K562 (cell line): ENCODE measurements at regions not wholly inside any gene's neighbourhood (a gene's known extent, or its start where the extent isn't known, plus 50 kb on each side); places are given as distances from the start of the nearest gene placed in this dataset.

Experiments used
- ATAC-seq: fragments of 200-7000 bp; cut with Tn5 transposase; 3 replicates; pipeline ENCODE4 v1.9.1; 2020; ENCODE audit warnings: moderate library complexity
- BruUV-seq: library from RNA; stranded (reverse); fragments of 400-500 nt; replicated peaks from 2 replicates; lab custom pipeline; 2021; lab: Mats Ljungman, UMichigan
- CTCF ChIA-PET: fragments of 300-600 bp; formaldehyde crosslinking; extraction: SDS; loops from one replicate; lab custom pipeline; 2021; ENCODE audit warnings: low intra/inter-chr PET ratio; lab: Yijun Ruan, JAX
- POLR2A ChIA-PET: fragments of 300-600, 350-650 bp; sonication (Branson Sonifier 250); formaldehyde crosslinking; extraction: SDS; loops from one replicate; lab custom pipeline; 2021; ENCODE audit warnings: antibody characterized with exemption, inconsistent platforms; lab: Yijun Ruan, JAX
- DNase-seq, 4 experiments: peaks; one replicate each; pipeline versions ENCODE4 v3.0.0 to v3.0.0-alpha.2; 2011 to 2018; ENCODE audit warnings: low spot score in 3 of 4, mixed read lengths in 3 of 4; ENCODE audit errors: extremely low read depth in 1 of 4
- FAIRE-seq: peaks from 2 replicates; lab custom pipeline; 2011; peaks lifted over from hg19 to GRCh38; lab: Jason Lieb, UNC
- H2AFZ ChIP-seq: 2 replicates; pipeline ENCODE4 v1.6.0; 2011; ENCODE audit warnings: low read depth, low read length, control low read depth, inconsistent platforms
- H3K27ac ChIP-seq: fragments of 200-600 bp; 3 replicates; pipeline ENCODE4 v1.8.0; 2011; ENCODE audit warnings: low read depth, mild to moderate bottlenecking, control low read depth, inconsistent platforms, low read length, moderate library complexity, mixed read lengths; ENCODE audit errors: extremely low read depth
- H3K27me3 ChIP-seq, 2 experiments: fragments of 300-600 bp in 1 of 2; 2 replicates in 1 of 2; 3 replicates in 1 of 2; pipeline versions ENCODE4 v1.6.0 to v1.8.0; 2011; ENCODE audit warnings: inconsistent platforms in 2 of 2, low read length in 2 of 2, mild to moderate bottlenecking in 1 of 2, mixed read lengths in 1 of 2, moderate library complexity in 1 of 2; ENCODE audit not compliant: control insufficient read depth in 2 of 2, insufficient read depth in 2 of 2
- H3K36me3 ChIP-seq: fragments of 300-600 bp; 3 replicates; pipeline ENCODE4 v1.8.0; 2011; ENCODE audit warnings: mild to moderate bottlenecking, low read length, inconsistent platforms; ENCODE audit not compliant: control insufficient read depth, insufficient read depth
- H3K4me1 ChIP-seq, 2 experiments: fragments of 200-600 bp in 1 of 2; replicated peaks in 1 of 2; 2 replicates in 1 of 2; 3 replicates in 1 of 2; pipeline versions ENCODE4 v1.5.1 to v1.8.0; 2011; ENCODE audit warnings: inconsistent platforms in 2 of 2, low read length in 2 of 2, mild to moderate bottlenecking in 1 of 2, mixed read lengths in 1 of 2, moderate library complexity in 1 of 2; ENCODE audit not compliant: control insufficient read depth in 2 of 2, insufficient read depth in 2 of 2
- H3K4me2 ChIP-seq: 2 replicates; pipeline ENCODE4 v1.6.1; 2011; ENCODE audit warnings: low read length, control low read depth, inconsistent platforms, mixed read lengths; ENCODE audit not compliant: insufficient read depth
- H3K4me3 ChIP-seq: fragments of 200-600 bp; sonication (generic), shearing (Covaris generic); 2 replicates; pipeline ENCODE4 v1.5.1; 2016; ENCODE audit warnings: control low read depth, inconsistent platforms
- H3K79me2 ChIP-seq: fragments of 200-600 bp; 3 replicates; pipeline ENCODE4 v1.8.0; 2011; ENCODE audit warnings: low read length, inconsistent platforms; ENCODE audit not compliant: control insufficient read depth, insufficient read depth
- H3K9ac ChIP-seq, 2 experiments: 2 replicates each; pipeline versions ENCODE4 v1.6.0 to v1.6.1; 2011; ENCODE audit warnings: low read depth in 2 of 2, low read length in 2 of 2, control low read depth in 1 of 2, inconsistent platforms in 1 of 2, mild to moderate bottlenecking in 1 of 2, mixed read lengths in 1 of 2; ENCODE audit not compliant: insufficient read depth in 1 of 2
- H3K9me1 ChIP-seq: one replicate; pipeline ENCODE4 v1.6.0; 2011; ENCODE audit warnings: inconsistent platforms, mild to moderate bottlenecking, low read length, moderate library complexity; ENCODE audit not compliant: control insufficient read depth, insufficient read depth
- H3K9me3 ChIP-seq: replicated peaks from 2 replicates; pipeline ENCODE4 v1.5.1; 2011; ENCODE audit warnings: low read depth, low read length, inconsistent platforms; ENCODE audit not compliant: control insufficient read depth, insufficient read depth
- H4K20me1 ChIP-seq: replicated peaks from 2 replicates; pipeline ENCODE4 v1.6.1; 2011; ENCODE audit warnings: low read length, inconsistent platforms, mixed read lengths; ENCODE audit not compliant: control insufficient read depth, insufficient read depth
- ATF2 ChIP-seq: sonication (generic); formaldehyde crosslinking; IDR thresholded peaks from 2 replicates; pipeline ENCODE4 v1.8.1; 2022; ENCODE audit warnings: missing genetic modification reagents
- DLX4 ChIP-seq: fragments of 250-450 bp; sonication (Bioruptor Pico); IDR thresholded peaks from 2 replicates; pipeline ENCODE4 v1.6.1; 2021; ENCODE audit warnings: mild to moderate bottlenecking
- ESRRB ChIP-seq: fragments of 250-450 bp; sonication (Bioruptor Pico); IDR thresholded peaks from 2 replicates; pipeline ENCODE4 v1.5.0; 2020; ENCODE audit warnings: mild to moderate bottlenecking, moderate library complexity, borderline replicate concordance
- MAZ ChIP-seq, 2 experiments: fragments of 450-650 bp in 1 of 2; sonication (generic) in 1 of 2; formaldehyde crosslinking; IDR thresholded peaks in 1 of 2; conservative IDR thresholded peaks in 1 of 2; 2 replicates each; pipeline versions ENCODE4 v1.4.0 to v1.5.0; 2020; ENCODE audit warnings: mild to moderate bottlenecking in 1 of 2, missing genetic modification reagents in 1 of 2
- POLR2B ChIP-seq: fragments of 450-650 bp; IDR thresholded peaks from 2 replicates; pipeline ENCODE4 v1.6.1; 2018; ENCODE audit warnings: low read depth; ENCODE audit not compliant: partially characterized antibody
- ZBTB11 ChIP-seq, 3 experiments: fragments of 200-800 bp in 1 of 3; fragments of 250-450 bp in 1 of 3; fragments of 450-650 bp in 1 of 3; sonication (Bioruptor Pico) in 1 of 3; sonication (Bioruptor generic) in 1 of 3; formaldehyde crosslinking in 1 of 3; IDR thresholded peaks; 2 replicates each; pipeline versions ENCODE4 v1.6.1 to v1.8.0; 2016 to 2022; ENCODE audit warnings: mild to moderate bottlenecking in 2 of 3, missing genetic modification characterization in 2 of 3, missing compliant biosample characterization in 1 of 3, moderate library complexity in 1 of 3
- ZNF431 ChIP-seq: sonication (generic); formaldehyde crosslinking; IDR thresholded peaks from 2 replicates; pipeline ENCODE4 v1.8.0; 2022; ENCODE audit warnings: mild to moderate bottlenecking, missing genetic modification reagents
- WGBS: fragments of 100-300 bp; shearing (Covaris generic); methylation state at CpG from one replicate; pipeline ENCODE4 v1.1.6; 2016; ENCODE audit warnings: low coverage, mixed read lengths; ENCODE audit not compliant: insufficient coverage; ENCODE audit errors: missing lambda C conversion rate; 5-methylcytosine and 5-hydroxymethylcytosine counted together
- in situ Hi-C: fragments of 300-500 bp; cut with MboI; formaldehyde crosslinking; loops from 4 replicates; pipeline ENCODE4 v1.15.0; 2018; ENCODE audit warnings: inconsistent platforms, mixed read lengths
- intact Hi-C: fragments of 100-400 bp; cut with micrococcal nuclease; formaldehyde crosslinking; loops from 2 replicates; pipeline ENCODE4 v1.14.2; 2022

- no TSS peak for BruUV-seq
- CTCF ChIA-PET = no interaction called here
- Histone ChIP-seq H3K9me3 (no peaks in the 10 kb centered on the region), H3K36me3 (no peaks in the 10 kb centered on the region), H3K79me2 (no peaks in the 10 kb centered on the region), H4K20me1 (no peaks in the 10 kb centered on the region), H3K9me1 (no peaks in the 10 kb centered on the region), H3K4me3 (no peak overlapping the region), H3K4me2 (no peak overlapping the region), H2AFZ (no peak overlapping the region), H3K27me3 (no peaks in the 10 kb centered on the region), H3K4me1 (no peaks in the 10 kb centered on the region)
- in situ Hi-C loops = no loop called here
- WGBS = 0% methylated on average over 3 of the region's 3 CpGs
- ATAC-seq = no peak
- no peak for DNase-seq
- intact Hi-C loops = no loop called here
- TF ChIP-seq ATF2 = no peak
- TF ChIP-seq POLR2B = no peak
- TF ChIP-seq ZBTB11 (CRISPR knock-in tag; IDR thresholded peaks at IDR 0.05) = no peak
- no peak for TF ChIP-seq ZNF431
- TF ChIP-seq MAZ (CRISPR knock-in tag; conservative IDR thresholded peaks at IDR 0.05 in 1 of 2, IDR thresholded peaks at IDR 0.05 in 1 of 2) = no peak
- TF ChIP-seq ESRRB (CRISPR knock-in tag) = no peak
- no peak for TF ChIP-seq DLX4 (CRISPR knock-in tag)
- TF ChIP-seq, all 486 proteins: peak for 0
- POLR2A ChIA-PET = no interaction called here
- no peak overlapping the region for H3K9ac ChIP-seq
- FAIRE-seq = no peak
- no peak overlapping the region for H3K27ac ChIP-seq
Observed at GRCh38 chr18:7290077-7290476, 59.2 kb downstream of the LRRC30 start.
